Activated CD4-positive, alpha-beta T cell treated with anti-CD3 and anti-CD28 coated beads, Interleukin-2, amount 10 ng/mL, durations not matched to agents 7 days and 5 days (primary cell): ENCODE measurements at regions not wholly inside any gene's neighbourhood (a gene's known extent, or its start where the extent isn't known, plus 50 kb on each side); places are given as distances from the start of the nearest gene placed in this dataset.
"Not testable (repeated sequence)": the region's sequence is repeated elsewhere in the genome, so short reads cannot be mapped to it uniquely, and the experiment has no call there.

Experiments
- CTCF ChIA-PET: fragments of 350-600 bp; sonication (Branson Sonifier 250); formaldehyde crosslinking; loops from one replicate; lab custom pipeline; 2021; ENCODE audit warnings: antibody characterized with exemption; lab: Charles Lee
- POLR2A ChIA-PET: fragments of 350-600 bp; sonication (Branson Sonifier 250); formaldehyde crosslinking; loops from one replicate; lab custom pipeline; 2021; ENCODE audit warnings: antibody characterized with exemption; lab: Charles Lee
- DNase-seq: peaks from one replicate; pipeline ENCODE4 v3.0.0-alpha.2; 2020
- H3K27ac Mint-ChIP-seq: one replicate; pipeline ENCODE4 v1.8.0; 2021; ENCODE audit warnings: mild to moderate bottlenecking, moderate library complexity, mixed read lengths
- H3K27me3 Mint-ChIP-seq: one replicate; pipeline ENCODE4 v1.8.0; 2021; ENCODE audit warnings: mixed read lengths
- H3K36me3 Mint-ChIP-seq: one replicate; pipeline ENCODE4 v1.8.0; 2021; ENCODE audit warnings: low read depth, mixed read lengths
- H3K4me1 Mint-ChIP-seq: one replicate; pipeline ENCODE4 v1.8.0; 2021; ENCODE audit warnings: mixed read lengths
- H3K4me3 Mint-ChIP-seq: one replicate; pipeline ENCODE4 v1.8.0; 2021; ENCODE audit warnings: mild to moderate bottlenecking, moderate library complexity, mixed read lengths
- H3K9me3 Mint-ChIP-seq: one replicate; pipeline ENCODE4 v1.8.0; 2021; ENCODE audit warnings: mixed read lengths

- Mint-ChIP-seq H3K27me3 (no peaks in the 10 kb centered on the region), H3K9me3 (no peaks in the 10 kb centered on the region), H3K27ac (no peak overlapping the region), H3K36me3 (no peaks in the 10 kb centered on the region), H3K4me3 (no peak overlapping the region), H3K4me1 (no peaks in the 10 kb centered on the region)
- no peak for DNase-seq
- POLR2A ChIA-PET, result no interaction called here
- CTCF ChIA-PET, result no interaction called here
These were observed 805.9 kb upstream of the ADAMTS5 start for GRCh38 chr21:27772816-27773215.

DNA sequence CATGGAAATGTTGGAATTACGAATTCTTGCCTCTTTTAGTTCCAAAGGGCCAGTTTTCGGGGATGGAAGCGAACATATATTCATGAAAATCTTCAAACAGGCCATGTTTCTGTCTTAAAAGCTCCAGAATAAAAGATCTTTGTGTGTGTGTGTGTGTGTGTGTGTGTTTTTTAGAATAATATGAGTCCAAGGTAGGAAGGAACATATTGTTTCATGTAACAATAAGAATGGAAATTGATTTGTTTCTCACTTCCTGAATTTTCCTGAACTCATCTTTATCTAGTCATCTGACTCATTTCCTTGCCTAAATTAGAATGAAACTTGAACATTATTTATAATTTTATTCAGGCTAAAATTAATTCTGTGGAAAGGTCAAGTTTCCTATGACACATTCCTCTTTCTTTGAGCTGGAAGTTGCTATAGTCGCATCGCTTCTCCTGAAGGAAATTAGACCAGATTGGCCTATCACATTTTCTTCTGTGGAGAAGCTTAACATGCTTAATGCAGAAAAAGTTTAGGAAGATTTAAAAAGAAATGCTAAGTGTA lies 805.1 kb upstream of the ADAMTS5 start:
- Mint-ChIP-seq H3K4me3 (no peak overlapping the region), H3K36me3 (no peaks in the 10 kb centered on the region), H3K27me3 (no peaks in the 10 kb centered on the region), H3K27ac (no peak overlapping the region), H3K4me1 (no peaks in the 10 kb centered on the region), H3K9me3 (no peaks in the 10 kb centered on the region)
- ChIA-PET POLR2A (no interaction called here), CTCF (no interaction called here)
- DNase-seq, result no peak

DNA sequence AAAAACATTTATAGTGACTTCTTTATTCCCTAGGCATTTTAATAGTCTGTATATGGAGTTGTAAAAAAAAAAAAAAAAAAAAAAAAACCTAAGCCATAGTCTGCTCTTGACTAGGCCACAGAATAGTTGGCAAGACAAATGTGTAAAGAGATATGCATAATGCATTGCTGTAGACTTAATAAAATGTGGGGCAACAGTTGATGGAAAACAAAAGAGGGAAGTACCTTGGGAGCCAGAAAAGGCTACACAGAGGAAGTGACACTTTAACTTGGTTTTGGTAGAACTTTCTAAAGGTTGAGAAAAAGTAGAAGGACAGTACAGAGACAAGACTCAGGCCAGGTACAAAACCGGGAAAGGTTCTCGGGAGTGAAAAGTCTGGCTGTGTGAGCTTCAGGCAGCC lies 802.9 kb upstream of the ADAMTS5 start:
- H3K9me3 Mint-ChIP-seq, result no peaks in the 10 kb centered on the region
- no peak overlapping the region for H3K4me3 Mint-ChIP-seq
- no peaks in the 10 kb centered on the region for H3K4me1 Mint-ChIP-seq
- no peaks in the 10 kb centered on the region for H3K27me3 Mint-ChIP-seq
- H3K36me3 Mint-ChIP-seq, result no peaks in the 10 kb centered on the region
- CTCF ChIA-PET, result no interaction called here
- POLR2A ChIA-PET, result no interaction called here
- DNase-seq, result no peak
- no peak overlapping the region for H3K27ac Mint-ChIP-seq

- H3K36me3 Mint-ChIP-seq, H3K27me3 Mint-ChIP-seq, DNase-seq, CTCF ChIA-PET, H3K27ac Mint-ChIP-seq, H3K4me3 Mint-ChIP-seq, POLR2A ChIA-PET, H3K9me3 Mint-ChIP-seq, H3K4me1 Mint-ChIP-seq: not testable (repeated sequence)
These were observed 801.3 kb upstream of the ADAMTS5 start for GRCh38 chr21:27768046-27768637.

- peaks cover 1% of the 10 kb centered on the region for H3K9me3 Mint-ChIP-seq
- H3K36me3 Mint-ChIP-seq, result no peaks in the 10 kb centered on the region
- CTCF ChIA-PET, result no interaction called here
- POLR2A ChIA-PET, result no interaction called here
- no peak overlapping the region for H3K27ac Mint-ChIP-seq
- no peak overlapping the region for H3K4me3 Mint-ChIP-seq
- no peak for DNase-seq
- no peaks in the 10 kb centered on the region for H3K4me1 Mint-ChIP-seq
- H3K27me3 Mint-ChIP-seq, result no peaks in the 10 kb centered on the region
These were observed 797.2 kb upstream of the ADAMTS5 start for GRCh38 chr21:27764056-27764455.

DNA sequence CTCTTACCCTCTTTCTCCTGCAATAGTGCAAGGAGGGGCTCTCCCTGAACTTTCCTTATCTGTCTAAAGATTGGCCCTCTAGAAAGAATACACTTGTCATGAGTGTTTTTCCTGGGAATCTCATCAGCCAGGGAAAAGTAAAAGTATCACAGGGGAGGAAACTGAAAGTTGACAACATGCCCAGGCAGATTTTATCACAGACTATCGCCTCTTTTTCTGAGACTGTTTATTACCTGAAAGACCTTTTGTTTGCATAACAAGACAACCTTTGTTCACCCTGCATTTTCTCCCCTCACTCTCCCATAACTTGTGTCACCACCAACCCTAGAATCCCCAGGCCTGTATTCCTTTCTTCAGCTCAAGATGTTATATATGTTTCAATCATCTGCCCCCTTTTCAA lies 794.7 kb upstream of the ADAMTS5 start:
- DNase-seq, result no peak
- Mint-ChIP-seq H3K9me3 (peaks cover 1% of the 10 kb centered on the region), H3K36me3 (no peaks in the 10 kb centered on the region), H3K4me3 (no peak overlapping the region), H3K27ac (no peak overlapping the region), H3K4me1 (no peaks in the 10 kb centered on the region), H3K27me3 (no peaks in the 10 kb centered on the region)
- ChIA-PET POLR2A (no interaction called here), CTCF (no interaction called here)

DNA sequence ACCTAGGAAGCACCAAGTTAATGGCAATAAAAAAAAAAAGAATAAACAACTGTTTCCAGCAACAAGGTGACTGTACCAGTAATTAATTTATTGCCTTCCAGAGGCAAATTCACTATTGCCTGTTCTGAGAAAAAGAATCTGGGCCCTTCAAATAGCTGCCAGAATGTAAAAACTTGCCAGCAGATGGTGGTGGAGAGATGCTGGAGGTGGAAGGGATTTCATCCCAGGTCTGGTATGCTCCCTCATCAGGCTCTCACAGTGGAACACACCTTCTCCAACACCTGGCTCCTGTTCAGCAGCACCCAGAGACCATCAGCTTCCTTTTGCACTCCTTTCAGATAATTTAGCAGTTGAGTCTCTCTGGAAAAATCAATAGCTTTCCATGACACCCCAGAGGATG lies 792.9 kb upstream of the ADAMTS5 start:
- no peak for DNase-seq
- ChIA-PET POLR2A (no interaction called here), CTCF (interaction anchor here (0.6 kb wide), 1 partner anchor 435 kb away, joined by 3 read pairs; no protein-coding TSS in a partner anchor)
- Mint-ChIP-seq H3K4me3 (no peak overlapping the region), H3K36me3 (no peaks in the 10 kb centered on the region), H3K27me3 (no peaks in the 10 kb centered on the region), H3K9me3 (peaks cover 1% of the 10 kb centered on the region), H3K27ac (no peak overlapping the region), H3K4me1 (no peaks in the 10 kb centered on the region)

GRCh38 chr21:27759091-27759659 lies 792.3 kb upstream of the ADAMTS5 start:
- Mint-ChIP-seq H3K27me3 (no peaks in the 10 kb centered on the region), H3K36me3 (no peaks in the 10 kb centered on the region), H3K27ac (no peak overlapping the region), H3K4me1 (no peaks in the 10 kb centered on the region), H3K4me3 (no peak overlapping the region), H3K9me3 (peaks cover 1% of the 10 kb centered on the region)
- CTCF ChIA-PET, result no interaction called here
- no peak for DNase-seq
- POLR2A ChIA-PET, result no interaction called here

GRCh38 chr21:27756191-27756590 lies 789.3 kb upstream of the ADAMTS5 start:
- Mint-ChIP-seq H3K4me1 (no peaks in the 10 kb centered on the region), H3K4me3 (no peak overlapping the region), H3K36me3 (no peaks in the 10 kb centered on the region), H3K9me3 (peaks cover 5% of the 10 kb centered on the region), H3K27me3 (no peaks in the 10 kb centered on the region), H3K27ac (no peak overlapping the region)
- no peak for DNase-seq
- ChIA-PET POLR2A (no interaction called here), CTCF (no interaction called here)

DNA sequence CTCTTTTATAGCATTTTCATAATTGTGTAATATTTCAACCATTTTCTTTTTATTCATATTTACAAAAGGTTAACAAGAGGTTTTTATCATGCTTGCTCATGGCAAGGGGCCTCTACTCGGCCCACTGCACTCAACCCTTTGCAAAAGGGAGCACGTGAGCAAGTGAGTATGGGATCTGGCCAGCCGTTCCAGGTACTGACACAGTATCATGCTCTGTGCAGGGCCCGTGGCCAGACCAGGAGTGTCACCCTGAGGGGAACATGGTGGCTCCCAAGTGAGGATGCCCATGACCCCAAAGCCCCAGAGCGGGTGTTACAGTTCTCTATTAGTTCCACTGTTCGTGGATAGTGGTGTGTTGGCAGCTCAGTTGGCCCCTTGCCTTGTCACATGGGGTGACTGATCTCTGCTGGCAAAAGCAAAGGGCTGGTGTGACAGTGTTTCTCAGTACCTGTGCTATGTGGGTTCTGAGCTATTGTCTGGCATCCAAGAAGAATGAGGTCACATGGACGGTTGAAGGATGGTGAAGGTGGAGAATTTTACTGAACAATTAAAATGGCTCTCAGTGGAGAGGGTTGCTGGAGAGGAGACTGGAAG lies 777.2 kb upstream of the ADAMTS5 start:
- ChIA-PET POLR2A (no interaction called here), CTCF (no interaction called here)
- Mint-ChIP-seq H3K4me3 (no peak overlapping the region), H3K36me3 (no peaks in the 10 kb centered on the region), H3K4me1 (no peaks in the 10 kb centered on the region), H3K27me3 (no peaks in the 10 kb centered on the region), H3K27ac (no peak overlapping the region), H3K9me3 (no peaks in the 10 kb centered on the region)
- DNase-seq, result no peak

DNA sequence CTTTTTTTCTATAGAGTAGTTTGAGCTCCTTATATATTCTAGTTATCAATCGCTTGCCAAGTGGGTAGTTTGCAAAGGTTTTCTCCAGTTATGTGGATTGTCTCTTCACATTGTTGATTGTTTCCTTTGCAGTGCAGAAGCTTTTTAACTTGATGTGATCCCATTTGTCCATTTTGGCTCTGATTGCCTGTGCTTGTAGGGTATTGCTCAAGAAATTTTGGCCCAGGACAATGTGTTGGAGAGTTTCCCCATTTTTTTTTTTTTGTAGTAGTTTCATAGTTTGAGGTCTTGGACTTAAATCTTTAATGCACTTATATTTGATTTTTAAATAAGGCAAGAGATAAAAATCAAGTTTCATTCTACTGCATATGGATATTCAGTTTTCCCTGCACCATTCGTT lies 774.8 kb upstream of the ADAMTS5 start:
- Mint-ChIP-seq H3K36me3 (no peaks in the 10 kb centered on the region), H3K4me1 (no peaks in the 10 kb centered on the region), H3K27ac (no peak overlapping the region), H3K27me3 (no peaks in the 10 kb centered on the region), H3K4me3 (no peak overlapping the region), H3K9me3 (no peaks in the 10 kb centered on the region)
- CTCF ChIA-PET, result interaction anchor here (0.8 kb wide), 1 partner anchor 22 kb away, joined by 3 read pairs; no protein-coding TSS in a partner anchor
- no peak for DNase-seq
- POLR2A ChIA-PET, result no interaction called here

DNA sequence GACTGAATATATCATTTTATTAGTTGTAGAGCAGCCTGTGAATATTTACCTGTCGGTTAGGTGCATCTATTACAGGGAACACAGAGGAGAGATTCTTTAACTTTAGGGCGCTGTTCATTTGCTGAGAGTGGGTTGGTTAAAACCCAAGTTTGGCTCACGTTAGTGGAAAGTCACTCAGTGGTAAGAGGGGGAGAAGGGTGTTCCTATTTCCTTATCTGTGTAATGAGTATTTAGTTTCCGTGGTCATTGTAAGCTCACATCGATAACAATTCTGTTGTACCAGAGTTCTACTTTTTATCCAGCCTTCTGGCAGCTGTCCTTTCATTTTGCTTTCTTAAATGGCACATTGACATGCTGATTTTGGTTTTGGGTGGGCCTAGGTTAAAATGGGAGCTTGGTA lies 773.2 kb upstream of the ADAMTS5 start:
- H3K9me3 Mint-ChIP-seq, result peaks cover 4% of the 10 kb centered on the region
- POLR2A ChIA-PET, result no interaction called here
- no peak for DNase-seq
- H3K27ac Mint-ChIP-seq, result no peak overlapping the region
- no peaks in the 10 kb centered on the region for H3K4me1 Mint-ChIP-seq
- H3K36me3 Mint-ChIP-seq, result no peaks in the 10 kb centered on the region
- H3K4me3 Mint-ChIP-seq, result no peak overlapping the region
- CTCF ChIA-PET, result no interaction called here
- H3K27me3 Mint-ChIP-seq, result no peaks in the 10 kb centered on the region

DNA sequence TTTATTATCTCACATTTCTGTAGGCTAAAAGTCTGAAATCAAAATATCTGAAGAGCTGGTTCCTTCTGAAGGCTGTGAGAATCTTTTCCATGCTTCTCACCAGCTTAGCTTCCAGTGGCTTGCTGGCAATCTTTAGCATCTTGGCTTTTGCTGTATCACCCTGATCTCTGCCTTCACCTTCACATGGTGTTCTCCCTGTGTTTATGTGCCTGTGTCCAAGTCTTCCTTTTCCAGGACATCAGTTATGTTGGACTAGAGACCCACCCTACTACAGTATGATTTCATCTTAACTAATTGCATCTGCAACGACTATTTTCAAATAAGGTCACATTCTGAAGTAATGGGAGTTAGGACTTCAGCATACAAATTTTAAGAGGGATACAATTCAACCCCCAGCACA lies 772.3 kb upstream of the ADAMTS5 start:
- Mint-ChIP-seq H3K27ac (no peak overlapping the region), H3K9me3 (peaks cover 4% of the 10 kb centered on the region), H3K4me1 (no peaks in the 10 kb centered on the region), H3K36me3 (no peaks in the 10 kb centered on the region), H3K27me3 (no peaks in the 10 kb centered on the region), H3K4me3 (no peak overlapping the region)
- ChIA-PET POLR2A (no interaction called here), CTCF (no interaction called here)
- no peak for DNase-seq
